ENCODE measurements at regions not wholly inside any gene's neighbourhood (a gene's known extent, or its start where the extent isn't known, plus 50 kb on each side); places are given as distances from the start of the nearest gene placed in this dataset.

GRCh38 chr13:22644941-22645340 is 535.8 kb upstream of the SGCG start:
- Histone ChIP-seq H3K4me2 (no peak overlapping the region), H3K27ac (no peak overlapping the region), H2AFZ (no peak overlapping the region), H3F3A (ENCODE audit: insufficient read depth, low read depth) (no peaks in the 10 kb centered on the region), H3K4me1 (replicated peaks; ENCODE audit: insufficient read depth) (no peaks in the 10 kb centered on the region), H4K20me1 (ENCODE audit: insufficient read depth) (no peaks in the 10 kb centered on the region), H3K27me3 (ENCODE audit: insufficient read depth, low read depth) (peaks cover 54% of the 10 kb centered on the region), H3K9me2 (ENCODE audit: insufficient read depth) (no peaks in the 10 kb centered on the region), H3K36me3 (ENCODE audit: low read depth) (no peaks in the 10 kb centered on the region), H3K4me3 (no peak overlapping the region), H3K9me3 (ENCODE audit: insufficient read depth, low read depth) (no peaks in the 10 kb centered on the region; the same call in 1 of the 2 replicates), H3K79me2 (ENCODE audit: low read depth) (no peaks in the 10 kb centered on the region)
- ChIA-PET POLR2A (ENCODE audit: unreplicated experiment) (no interaction called here), CTCF (no interaction called here)
- no peak for TF ChIP-seq CTCF (conservative IDR thresholded peaks at IDR 0.05)
- no peak for TF ChIP-seq EZH2 (IDR thresholded peaks at IDR 0.05; ENCODE audit: low read depth)
- DNase-seq, result no peak
- no TSS peak for BruUV-seq (replicated peaks)
- intact Hi-C loops (cut with micrococcal nuclease; ENCODE audit: unreplicated experiment), result no loop called here

- Histone ChIP-seq H3K27me3 (ENCODE audit: insufficient read depth, low read depth) (peaks cover 64% of the 10 kb centered on the region), H4K20me1 (ENCODE audit: insufficient read depth) (no peaks in the 10 kb centered on the region), H3F3A (ENCODE audit: insufficient read depth, low read depth) (no peaks in the 10 kb centered on the region), H2AFZ (no peak overlapping the region), H3K79me2 (ENCODE audit: low read depth) (no peaks in the 10 kb centered on the region), H3K4me1 (replicated peaks; ENCODE audit: insufficient read depth) (no peaks in the 10 kb centered on the region), H3K36me3 (ENCODE audit: low read depth) (no peaks in the 10 kb centered on the region), H3K4me3 (no peak overlapping the region), H3K9me3 (ENCODE audit: insufficient read depth, low read depth) (no peaks in the 10 kb centered on the region; the same call in 1 of the 2 replicates), H3K9me2 (ENCODE audit: insufficient read depth) (no peaks in the 10 kb centered on the region), H3K27ac (no peak overlapping the region), H3K4me2 (no peak overlapping the region)
- ChIA-PET CTCF (no interaction called here), POLR2A (ENCODE audit: unreplicated experiment) (no interaction called here)
- DNase-seq, result no peak
- TF ChIP-seq EZH2 (IDR thresholded peaks at IDR 0.05; ENCODE audit: low read depth), result no peak
- intact Hi-C loops (cut with micrococcal nuclease; ENCODE audit: unreplicated experiment), result no loop called here
- BruUV-seq (replicated peaks), result no TSS peak
Measured at GRCh38 chr13:22647156-22647850, 533.5 kb upstream of the SGCG start.

- no peak overlapping the region for H3K27ac ChIP-seq
- no peaks in the 10 kb centered on the region for H4K20me1 ChIP-seq (ENCODE audit: insufficient read depth)
- H3K9me3 ChIP-seq (ENCODE audit: insufficient read depth, low read depth), result no peaks in the 10 kb centered on the region; the same call in 1 of the 2 replicates
- peaks cover 63% of the 10 kb centered on the region for H3K27me3 ChIP-seq (ENCODE audit: insufficient read depth, low read depth)
- H3F3A ChIP-seq (ENCODE audit: insufficient read depth, low read depth), result no peaks in the 10 kb centered on the region
- H3K4me2 ChIP-seq, result no peak overlapping the region
- TF ChIP-seq EZH2 (IDR thresholded peaks at IDR 0.05; ENCODE audit: low read depth) (no peak), CTCF (conservative IDR thresholded peaks at IDR 0.05) (no peak)
- H3K36me3 ChIP-seq (ENCODE audit: low read depth), result no peaks in the 10 kb centered on the region
- H3K79me2 ChIP-seq (ENCODE audit: low read depth), result no peaks in the 10 kb centered on the region
- DNase-seq, result no peak
- no peaks in the 10 kb centered on the region for H3K4me1 ChIP-seq (replicated peaks; ENCODE audit: insufficient read depth)
- intact Hi-C loops (cut with micrococcal nuclease; ENCODE audit: unreplicated experiment), result no loop called here
- BruUV-seq (replicated peaks), result no TSS peak
- POLR2A ChIA-PET (ENCODE audit: unreplicated experiment), result no interaction called here
- no peaks in the 10 kb centered on the region for H3K9me2 ChIP-seq (ENCODE audit: insufficient read depth)
- H3K4me3 ChIP-seq, result no peak overlapping the region
- CTCF ChIA-PET, result no interaction called here
- H2AFZ ChIP-seq, result no peak overlapping the region
Measured at GRCh38 chr13:22648320-22648801, 532.4 kb upstream of the SGCG start.

GRCh38 chr13:22652796-22653195 is 528.0 kb upstream of the SGCG start:
- intact Hi-C loops (cut with micrococcal nuclease; ENCODE audit: unreplicated experiment), result no loop called here
- CTCF ChIA-PET, result no interaction called here
- H3K79me2 ChIP-seq (ENCODE audit: low read depth), result no peaks in the 10 kb centered on the region
- no peak overlapping the region for H2AFZ ChIP-seq
- no peaks in the 10 kb centered on the region for H4K20me1 ChIP-seq (ENCODE audit: insufficient read depth)
- H3K27ac ChIP-seq, result no peak overlapping the region
- BruUV-seq (replicated peaks), result no TSS peak
- no peak overlapping the region for H3K4me2 ChIP-seq
- H3K4me3 ChIP-seq, result no peak overlapping the region
- H3K4me1 ChIP-seq (replicated peaks; ENCODE audit: insufficient read depth), result no peaks in the 10 kb centered on the region
- no peaks in the 10 kb centered on the region for H3K9me2 ChIP-seq (ENCODE audit: insufficient read depth)
- H3F3A ChIP-seq (ENCODE audit: insufficient read depth, low read depth), result no peaks in the 10 kb centered on the region
- no peak for DNase-seq
- TF ChIP-seq CTCF (conservative IDR thresholded peaks at IDR 0.05) (no peak), EZH2 (IDR thresholded peaks at IDR 0.05; ENCODE audit: low read depth) (no peak)
- H3K27me3 ChIP-seq (ENCODE audit: insufficient read depth, low read depth), result peaks cover 37% of the 10 kb centered on the region
- POLR2A ChIA-PET (ENCODE audit: unreplicated experiment), result no interaction called here
- no peaks in the 10 kb centered on the region for H3K9me3 ChIP-seq (ENCODE audit: insufficient read depth, low read depth)
- H3K36me3 ChIP-seq (ENCODE audit: low read depth), result no peaks in the 10 kb centered on the region
